ENCODE measurements at regions not wholly inside any gene's neighbourhood (a gene's known extent, or its start where the extent isn't known, plus 50 kb on each side); places are given as distances from the start of the nearest gene placed in this dataset.

DNA sequence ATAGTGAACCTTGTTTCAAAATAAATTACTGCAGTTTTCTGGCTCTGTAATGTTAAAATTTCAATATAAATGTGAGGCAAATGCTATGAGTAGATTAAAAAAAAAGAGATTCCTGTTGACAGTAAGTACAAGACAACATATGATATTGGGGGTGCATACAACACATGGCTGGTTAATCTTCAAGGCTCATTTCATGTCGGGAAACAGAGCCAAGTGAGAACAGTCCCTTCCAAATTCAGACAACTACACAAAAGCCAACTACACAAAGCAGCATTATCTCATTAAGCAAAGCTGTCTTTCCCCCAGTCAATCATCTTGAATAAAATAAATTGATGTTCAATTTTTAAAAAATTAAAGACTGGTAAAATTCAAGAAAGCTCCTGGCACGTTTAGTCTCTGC, 549.2 kb downstream of the CCDC85A start:
- no peak overlapping the region for H4K91ac ChIP-seq (replicated peaks; ENCODE audit: insufficient read length, low read length)
- H2BK20ac ChIP-seq (ENCODE audit: low read length) = no peak overlapping the region
- H3K27ac ChIP-seq (ENCODE audit: low read depth, low read length) = no peak overlapping the region
- no peaks in the 10 kb centered on the region for H3K79me1 ChIP-seq (ENCODE audit: low read depth, low read length)
- H2BK120ac ChIP-seq (replicated peaks; ENCODE audit: low read depth, low read length) = no peak overlapping the region
- H3K4ac ChIP-seq (replicated peaks; ENCODE audit: insufficient read length, low read depth, low read length) = no peak overlapping the region
- H4K20me1 ChIP-seq (replicated peaks in 1 of 2; ENCODE audit: control insufficient read depth in 1 of 2, insufficient read depth in 2 of 2, low read length in 2 of 2) = no peaks in the 10 kb centered on the region
- H3K18ac ChIP-seq (ENCODE audit: extremely low read depth, low read length) = no peak overlapping the region
- 93% methylated on average over 2 of the region's 2 CpGs; no CpG with 5 or more reads in 1 of the 2 experiments for WGBS, 2 experiments (ENCODE audit: extremely low coverage in 1 of 2, insufficient coverage in 1 of 2, insufficient read length in 1 of 2, insufficient replicate concordance in 2 of 2, low coverage in 1 of 2, low lambda C conversion rate in 2 of 2, missing lambda C conversion rate in 1 of 2)
- H4K8ac ChIP-seq (ENCODE audit: extremely low read depth, insufficient read depth, low read length) = no peak overlapping the region
- DNase-seq (ENCODE audit: low read depth in 1 of 2, low spot score in 2 of 2) (no peak), FAIRE-seq (no peak)
- no peaks in the 10 kb centered on the region; the same call in 1 of the 2 replicates for H3K23me2 ChIP-seq (ENCODE audit: low read depth, low read length)
- no peaks in the 10 kb centered on the region for H3K36me3 ChIP-seq (ENCODE audit: control insufficient read depth in 2 of 4, insufficient read depth in 4 of 4, low read length in 3 of 4)
- H2AFZ ChIP-seq (ENCODE audit: low read length) = no peak overlapping the region
- H2BK5ac ChIP-seq (ENCODE audit: low read depth, low read length) = no peak overlapping the region
- no peak overlapping the region for H2BK12ac ChIP-seq (ENCODE audit: low read depth, low read length)
- no peak overlapping the region for H3K14ac ChIP-seq (ENCODE audit: insufficient read length)
- ChIA-PET POLR2A (ENCODE audit: partially characterized antibody) (no interaction called here), CTCF (ENCODE audit: partially characterized antibody) (no interaction called here)
- H4K5ac ChIP-seq (ENCODE audit: insufficient read length, low read depth, low read length) = no peak overlapping the region
- H3K23ac ChIP-seq (ENCODE audit: insufficient read length) = no peak overlapping the region
- H3K4me2 ChIP-seq (ENCODE audit: insufficient read depth in 1 of 2, low read depth in 2 of 2, low read length in 2 of 2) = no peak overlapping the region
- no peak overlapping the region for H2AK5ac ChIP-seq (ENCODE audit: low read depth, low read length)
- H3K4me1 ChIP-seq (replicated peaks in 1 of 4; ENCODE audit: control insufficient read depth in 3 of 4, insufficient read depth in 4 of 4, low read length in 3 of 4) = no peaks in the 10 kb centered on the region
- no peak overlapping the region for H3K56ac ChIP-seq (replicated peaks; ENCODE audit: insufficient read length, low read depth, low read length)
- no peak overlapping the region for H3K4me3 ChIP-seq (ENCODE audit: extremely low read depth in 1 of 4, insufficient read depth in 2 of 4, low read depth in 3 of 4, low read length in 4 of 4)
- H3K9ac ChIP-seq (replicated peaks in 1 of 4; ENCODE audit: extremely low read depth in 1 of 4, low read depth in 3 of 4, low read length in 3 of 4) = no peak overlapping the region
- H3K79me2 ChIP-seq (ENCODE audit: control insufficient read depth in 1 of 2, insufficient read depth in 2 of 2, low read length in 2 of 2) = no peaks in the 10 kb centered on the region
- no peak for TF ChIP-seq BACH1 (IDR thresholded peaks at IDR 0.05; ENCODE audit: low read length)
- TF ChIP-seq, protein P1, sequence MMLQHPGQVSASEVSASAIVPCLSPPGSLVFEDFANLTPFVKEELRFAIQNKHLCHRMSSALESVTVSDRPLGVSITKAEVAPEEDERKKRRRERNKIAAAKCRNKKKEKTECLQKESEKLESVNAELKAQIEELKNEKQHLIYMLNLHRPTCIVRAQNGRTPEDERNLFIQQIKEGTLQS (IDR thresholded peaks at IDR 0.05; ENCODE audit: insufficient read depth, low read depth, low read length) = no peak
- no peak for TF ChIP-seq CHD1 (IDR thresholded peaks at IDR 0.05; ENCODE audit: low read depth, low read length)
- TF ChIP-seq EZH2 (IDR thresholded peaks at IDR 0.05; ENCODE audit: low read depth, low read length, severe bottlenecking) = no peak
- TF ChIP-seq TAF7 (optimal IDR thresholded peaks at IDR 0.05; ENCODE audit: borderline replicate concordance, low read depth, low read length) = no peak
- no peak for TF ChIP-seq KDM4A (IDR thresholded peaks at IDR 0.05; ENCODE audit: low read depth, low read length, severe bottlenecking)
- TF ChIP-seq HDAC2 (IDR thresholded peaks at IDR 0.05; ENCODE audit: borderline replicate concordance in 1 of 2, low read depth in 2 of 2, low read length in 2 of 2) = no peak
- TF ChIP-seq GTF2F1 (IDR thresholded peaks at IDR 0.05; ENCODE audit: borderline replicate concordance, low read depth, low read length) = no peak
- no peak overlapping the region for H2BK15ac ChIP-seq (ENCODE audit: low read length)
- H3K27me3 ChIP-seq (replicated peaks in 1 of 4; ENCODE audit: control insufficient read depth in 3 of 4, extremely low read depth in 1 of 4, insufficient read depth in 3 of 4, low read length in 3 of 4) = no peaks in the 10 kb centered on the region
- H3K9me3 ChIP-seq (ENCODE audit: insufficient read depth in 2 of 2, low read depth in 1 of 2, low read length in 1 of 2) = 0 out of 4 replicates have a peak, but pooled peaks cover 0 to 3% of the 10 kb centered on the region in 2 experiments

Measured in H1 (cell line).